GM10248 (cell line): ENCODE measurements at regions not wholly inside any gene's neighbourhood (a gene's known extent, or its start where the extent isn't known, plus 50 kb on each side); places are given as distances from the start of the nearest gene placed in this dataset.
A peak's percentile ranks its signal among the peaks of the same experiment; 100 is the strongest.

Source experiments
- CTCF ChIA-PET: fragments of 300-600 bp; sonication (Branson Sonifier 250); formaldehyde crosslinking; extraction: SDS; loops from one replicate; lab custom pipeline; 2021; ENCODE audit warnings: antibody characterized with exemption; lab: Yijun Ruan, JAX
- POLR2A ChIA-PET: fragments of 350-650 bp; sonication (Branson Sonifier 250); formaldehyde crosslinking; extraction: SDS; loops from one replicate; lab custom pipeline; 2020; ENCODE audit warnings: antibody characterized with exemption; lab: Yijun Ruan, JAX
- DNase-seq: peaks from one replicate; pipeline ENCODE4 v3.0.0; 2012; ENCODE audit errors: extremely low spot score
- TF ChIP-seq, protein P1 (sequence below): IDR thresholded peaks from 2 replicates; pipeline ENCODE4 v1.5.1; 2012; ENCODE audit warnings: mild to moderate bottlenecking, low read depth; ENCODE audit errors: extremely low read depth, missing control alignments, control extremely low read depth

DNA sequence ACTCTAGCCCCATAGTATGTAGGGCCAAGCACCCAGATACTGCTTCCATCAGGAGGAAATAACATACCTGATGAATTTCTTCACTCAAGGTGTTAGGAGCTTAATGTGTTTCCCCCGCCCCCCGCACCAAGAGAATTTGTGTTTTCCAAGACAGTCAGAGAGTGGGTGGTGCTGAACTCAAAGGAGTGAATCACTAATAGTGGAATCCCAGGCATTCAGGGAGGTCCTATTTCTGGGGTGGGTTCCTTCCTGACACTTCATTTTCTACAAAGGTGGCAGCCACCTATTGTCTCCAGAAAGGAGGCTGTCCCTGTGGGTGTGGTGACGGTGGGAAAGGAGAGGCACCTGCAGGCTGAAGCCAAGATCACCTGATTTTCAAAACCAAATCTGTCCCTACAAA lies 50.8 kb upstream of the ELF5 start:
- no peak for DNase-seq
- ChIA-PET CTCF (interaction anchor here (1.2 to 3.6 kb wide), 3 partner anchors 22 to 62 kb away, joined by 3 to 16 read pairs (median 3); no protein-coding TSS in a partner anchor), POLR2A (no interaction called here)
- TF ChIP-seq, protein P1, sequence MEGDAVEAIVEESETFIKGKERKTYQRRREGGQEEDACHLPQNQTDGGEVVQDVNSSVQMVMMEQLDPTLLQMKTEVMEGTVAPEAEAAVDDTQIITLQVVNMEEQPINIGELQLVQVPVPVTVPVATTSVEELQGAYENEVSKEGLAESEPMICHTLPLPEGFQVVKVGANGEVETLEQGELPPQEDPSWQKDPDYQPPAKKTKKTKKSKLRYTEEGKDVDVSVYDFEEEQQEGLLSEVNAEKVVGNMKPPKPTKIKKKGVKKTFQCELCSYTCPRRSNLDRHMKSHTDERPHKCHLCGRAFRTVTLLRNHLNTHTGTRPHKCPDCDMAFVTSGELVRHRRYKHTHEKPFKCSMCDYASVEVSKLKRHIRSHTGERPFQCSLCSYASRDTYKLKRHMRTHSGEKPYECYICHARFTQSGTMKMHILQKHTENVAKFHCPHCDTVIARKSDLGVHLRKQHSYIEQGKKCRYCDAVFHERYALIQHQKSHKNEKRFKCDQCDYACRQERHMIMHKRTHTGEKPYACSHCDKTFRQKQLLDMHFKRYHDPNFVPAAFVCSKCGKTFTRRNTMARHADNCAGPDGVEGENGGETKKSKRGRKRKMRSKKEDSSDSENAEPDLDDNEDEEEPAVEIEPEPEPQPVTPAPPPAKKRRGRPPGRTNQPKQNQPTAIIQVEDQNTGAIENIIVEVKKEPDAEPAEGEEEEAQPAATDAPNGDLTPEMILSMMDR: no peak

- ChIA-PET POLR2A (no interaction called here), CTCF (interaction anchor here (0.7 to 1.7 kb wide), 3 partner anchors 8 to 33 kb away, joined by 3 to 10 read pairs (median 3); no protein-coding TSS in a partner anchor)
- no peak for DNase-seq
- TF ChIP-seq, protein P1: no peak
These were observed 51.2 kb upstream of the ELF5 start for GRCh38 chr11:34564807-34565241.

DNA sequence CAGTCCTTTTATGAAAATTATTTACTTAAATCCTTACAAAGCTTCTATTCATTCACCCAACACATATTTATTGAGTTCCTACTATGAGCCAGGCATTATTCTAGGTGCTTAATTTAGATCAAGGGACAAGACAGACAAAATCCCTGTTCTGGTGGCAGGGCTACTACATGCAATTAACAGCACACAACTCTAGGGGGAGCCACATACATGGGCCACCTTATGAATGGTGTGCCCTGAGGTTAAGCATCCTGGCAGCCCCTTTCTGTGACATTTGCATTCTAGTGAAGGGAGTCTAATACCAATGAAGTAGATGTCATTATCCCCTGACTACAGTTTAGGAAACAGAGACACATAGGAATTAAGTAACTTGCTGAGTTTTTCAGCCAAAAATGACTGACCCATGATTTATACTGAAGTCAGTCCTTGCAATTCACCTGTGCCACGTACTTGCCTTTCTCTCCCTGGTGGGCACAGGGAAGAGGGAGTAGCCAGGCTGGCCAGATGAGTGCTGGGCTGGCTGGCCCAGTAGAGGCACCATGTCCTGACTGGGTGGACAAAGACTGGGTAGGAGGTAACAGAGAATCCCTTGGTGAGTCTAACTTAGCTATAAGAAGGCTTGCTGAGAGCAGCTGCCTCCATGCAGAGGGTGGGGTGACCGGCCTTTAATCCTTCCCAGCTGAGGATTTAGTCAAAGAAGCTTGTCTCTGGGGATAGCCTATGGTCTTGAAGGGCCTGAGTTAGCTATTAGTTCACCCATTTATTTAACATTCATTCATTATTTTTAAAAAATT lies 52.0 kb upstream of the ELF5 start:
- TF ChIP-seq, protein P1: peak; percentile 46
- ChIA-PET CTCF (interaction anchor here (0.7 to 1.7 kb wide), 7 partner anchors 9 to 826 kb away, joined by 3 to 10 read pairs (median 3); no protein-coding TSS in a partner anchor), POLR2A (no interaction called here)
- peak; percentile 35 for DNase-seq

DNA sequence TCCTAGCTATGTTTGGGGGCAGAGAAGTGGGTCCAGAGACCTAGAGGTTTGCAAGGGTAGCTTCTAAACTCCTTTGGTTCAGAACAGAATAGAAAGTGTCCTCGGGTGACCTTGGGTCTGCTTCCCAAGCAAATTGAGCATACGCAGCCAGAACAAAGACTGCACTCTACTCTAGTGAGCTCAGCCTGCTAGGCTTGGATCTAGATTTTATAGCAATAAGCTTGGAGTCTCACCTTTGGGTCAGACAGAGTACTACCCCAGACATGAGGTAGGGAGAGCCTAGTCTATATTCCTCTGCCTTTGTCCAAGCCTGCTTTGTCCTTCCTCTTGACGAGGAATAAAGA lies 52.6 kb upstream of the ELF5 start:
- no peak for DNase-seq
- ChIA-PET POLR2A (no interaction called here), CTCF (interaction anchor here (0.8 to 1.7 kb wide), 6 partner anchors 20 to 826 kb away, joined by 3 to 10 read pairs (median 4); no protein-coding TSS in a partner anchor)
- TF ChIP-seq, protein P1: no peak

DNA sequence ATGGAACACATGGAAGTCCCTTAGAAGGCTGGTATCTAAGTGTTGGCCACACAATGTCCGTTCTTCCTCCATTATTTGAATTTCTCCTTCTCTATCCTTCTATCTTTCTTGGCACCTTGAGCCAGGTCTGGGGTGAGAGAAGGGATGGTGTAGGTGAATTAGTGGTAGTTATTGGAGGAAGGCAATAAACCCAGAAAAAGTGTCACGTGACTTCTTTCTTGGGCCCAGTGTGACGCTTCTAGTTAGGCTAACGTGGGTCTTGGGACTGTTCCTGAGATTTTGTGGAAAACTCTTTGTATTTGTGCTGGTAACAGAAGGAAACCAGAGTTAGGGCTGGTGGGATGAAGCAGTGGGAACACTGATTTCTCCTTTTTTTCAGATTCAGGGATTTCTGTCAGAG lies 53.1 kb upstream of the ELF5 start:
- ChIA-PET CTCF (no interaction called here), POLR2A (no interaction called here)
- TF ChIP-seq, protein P1: no peak
- no peak for DNase-seq

GRCh38 chr11:34567733-34568132 lies 53.2 kb upstream of the EHF start:
- DNase-seq: no peak
- ChIA-PET POLR2A (no interaction called here), CTCF (interaction anchor here (0.9 to 1.1 kb wide), 2 partner anchors 18 to 55 kb away, joined by 3 read pairs; partner anchors contain the start of gene ELF5)
- TF ChIP-seq, protein P1: no peak
